B cell (primary cell): ENCODE measurements at regions not wholly inside any gene's neighbourhood (a gene's known extent, or its start where the extent isn't known, plus 50 kb on each side); places are given as distances from the start of the nearest gene placed in this dataset.

Source experiments
- EZH2 ChIP-seq: IDR thresholded peaks from 2 replicates; pipeline ENCODE4 v1.6.1; 2012; ENCODE audit warnings: borderline replicate concordance, low read depth, mild to moderate bottlenecking, moderate library complexity, low read length; ENCODE audit not compliant: insufficient read depth, poor library complexity, severe bottlenecking
- TF ChIP-seq, protein P1 (sequence below): fragments of 200-600 bp; IDR thresholded peaks from one replicate; pipeline ENCODE4 v1.8.0; 2022; ENCODE audit warnings: antibody characterized with exemption, mild to moderate bottlenecking

DNA sequence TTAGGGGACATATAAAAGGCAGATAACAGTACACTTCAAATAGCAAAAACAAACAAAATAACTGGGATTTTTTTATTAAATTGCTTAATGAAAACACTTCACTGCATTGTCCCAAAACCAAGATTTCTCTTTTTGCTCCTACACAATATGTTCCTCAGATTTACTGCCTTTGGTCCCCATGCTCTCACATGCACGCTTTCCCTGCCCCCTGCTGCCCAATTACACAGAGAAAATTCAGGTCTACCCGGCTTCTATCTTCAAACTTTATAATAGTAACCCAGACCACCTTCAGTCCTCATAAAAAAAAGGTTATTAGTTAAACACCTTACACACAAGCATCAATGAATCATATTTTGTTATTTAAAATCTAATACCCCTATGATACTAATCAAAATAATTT is 673.8 kb upstream of the HS3ST5 start:
- TF ChIP-seq, protein P1, sequence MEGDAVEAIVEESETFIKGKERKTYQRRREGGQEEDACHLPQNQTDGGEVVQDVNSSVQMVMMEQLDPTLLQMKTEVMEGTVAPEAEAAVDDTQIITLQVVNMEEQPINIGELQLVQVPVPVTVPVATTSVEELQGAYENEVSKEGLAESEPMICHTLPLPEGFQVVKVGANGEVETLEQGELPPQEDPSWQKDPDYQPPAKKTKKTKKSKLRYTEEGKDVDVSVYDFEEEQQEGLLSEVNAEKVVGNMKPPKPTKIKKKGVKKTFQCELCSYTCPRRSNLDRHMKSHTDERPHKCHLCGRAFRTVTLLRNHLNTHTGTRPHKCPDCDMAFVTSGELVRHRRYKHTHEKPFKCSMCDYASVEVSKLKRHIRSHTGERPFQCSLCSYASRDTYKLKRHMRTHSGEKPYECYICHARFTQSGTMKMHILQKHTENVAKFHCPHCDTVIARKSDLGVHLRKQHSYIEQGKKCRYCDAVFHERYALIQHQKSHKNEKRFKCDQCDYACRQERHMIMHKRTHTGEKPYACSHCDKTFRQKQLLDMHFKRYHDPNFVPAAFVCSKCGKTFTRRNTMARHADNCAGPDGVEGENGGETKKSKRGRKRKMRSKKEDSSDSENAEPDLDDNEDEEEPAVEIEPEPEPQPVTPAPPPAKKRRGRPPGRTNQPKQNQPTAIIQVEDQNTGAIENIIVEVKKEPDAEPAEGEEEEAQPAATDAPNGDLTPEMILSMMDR = no peak
- no peak for TF ChIP-seq EZH2
